Sigmoid colon (tissue), 6 donors: ENCODE measurements at regions not wholly inside any gene's neighbourhood (a gene's known extent, or its start where the extent isn't known, plus 50 kb on each side); places are given as distances from the start of the nearest gene placed in this dataset.

Experiments used
- DNase-seq: peaks from one replicate; pipeline ENCODE4 v3.0.0-alpha.2; 2019
- H3K27ac ChIP-seq, 4 donors: fragments of 200-600 bp; sonication (generic); one replicate each; pipeline ENCODE4 v1.5.1; 2016 to 2019; ENCODE audit warnings: mild to moderate bottlenecking in 1 of 4
- H3K27me3 ChIP-seq, 3 donors: fragments of 200-600 bp; sonication (generic); one replicate each; pipeline ENCODE4 v1.5.1; 2019; ENCODE audit warnings: mild to moderate bottlenecking in 1 of 3
- H3K36me3 ChIP-seq, 4 donors: fragments of 200-600 bp; sonication (generic); one replicate each; pipeline ENCODE4 v1.5.1; 2016 to 2019
- H3K4me1 ChIP-seq, 4 donors: fragments of 200-600 bp; sonication (generic); one replicate each; pipeline ENCODE4 v1.5.1; 2017 to 2019
- H3K4me3 ChIP-seq, 4 donors: fragments of 200-600 bp; sonication (generic); one replicate each; pipeline ENCODE4 v1.5.1; 2017 to 2019; ENCODE audit warnings: mild to moderate bottlenecking in 2 of 4, moderate library complexity in 1 of 4
- H3K9me3 ChIP-seq, 4 donors: fragments of 200-600 bp in 3 of 4; sonication (generic) in 3 of 4; one replicate each; pipeline versions ENCODE4 v1.5.1 to v1.6.1; 2013 to 2019
- CTCF ChIP-seq, 4 experiments: fragments of 450-650 bp in 3 of 4; fragments of 200-600 bp in 1 of 4; IDR thresholded peaks; one replicate each; pipeline ENCODE4 v1.5.1; 2016 to 2019; ENCODE audit warnings: antibody characterized with exemption in 4 of 4, mild to moderate bottlenecking in 3 of 4, moderate library complexity in 2 of 4
- EP300 ChIP-seq, 4 donors: sonication (generic); formaldehyde crosslinking; IDR thresholded peaks; one replicate each; pipeline ENCODE4 v1.6.1; 2017; ENCODE audit warnings: antibody characterized with exemption in 4 of 4
- POLR2A ChIP-seq, 2 donors: fragments of 450-650 bp; IDR thresholded peaks; one replicate each; pipeline ENCODE4 v1.6.1; 2016; ENCODE audit warnings: antibody characterized with exemption in 2 of 2, mild to moderate bottlenecking in 2 of 2, moderate library complexity in 2 of 2
- POLR2AphosphoS5 ChIP-seq, 4 donors: sonication (generic); formaldehyde crosslinking; IDR thresholded peaks; one replicate each; pipeline ENCODE4 v1.6.1; 2017; ENCODE audit warnings: antibody characterized with exemption in 4 of 4
- WGBS, 2 donors: extraction: QIAGEN DNeasy Blood & Tissue Kit; methylation state at CpG; one replicate each; pipeline ENCODE4 v1.1.7; 2013; 5-methylcytosine and 5-hydroxymethylcytosine counted together
- intact Hi-C: fragments of 100-400 bp; cut with DNase I; formaldehyde crosslinking; loops from one replicate; pipeline ENCODE4 v1.15.1; 2023
- donor health status: healthy with polysubstance abuse.
- donor health status: healthy.

- TF ChIP-seq POLR2A (IDR thresholded peaks at IDR 0.05) (no peak), POLR2AphosphoS5 (IDR thresholded peaks at IDR 0.05) (no peak), EP300 (IDR thresholded peaks at IDR 0.05) (no peak), CTCF (IDR thresholded peaks at IDR 0.05) (no peak)
- Histone ChIP-seq H3K36me3 (no peaks in the 10 kb centered on the region), H3K4me1 (no peaks in the 10 kb centered on the region), H3K27ac (no peak overlapping the region), H3K4me3 (no peak overlapping the region), H3K27me3 (no peaks in the 10 kb centered on the region), H3K9me3 (no peaks in the 10 kb centered on the region)
- WGBS, 2 donors, result 72 to 80% methylated on average over 2 of the region's 2 CpGs
- intact Hi-C loops, result no loop called here
- no peak for DNase-seq
Measured at GRCh38 chr10:6692103-6692502, 112.0 kb upstream of the PRKCQ start.

GRCh38 chr10:6689036-6689435, 109.0 kb upstream of the PRKCQ start:
- H3K4me3 ChIP-seq, result no peak overlapping the region
- WGBS, 2 donors, result 66 to 75% methylated on average over 5 of the region's 5 CpGs
- no peak overlapping the region for H3K27ac ChIP-seq
- no peaks in the 10 kb centered on the region for H3K27me3 ChIP-seq
- no peak for TF ChIP-seq EP300 (IDR thresholded peaks at IDR 0.05)
- no peak for TF ChIP-seq CTCF (IDR thresholded peaks at IDR 0.05)
- no peak for TF ChIP-seq POLR2AphosphoS5 (IDR thresholded peaks at IDR 0.05)
- no peak for TF ChIP-seq POLR2A (IDR thresholded peaks at IDR 0.05)
- no peaks in the 10 kb centered on the region for H3K9me3 ChIP-seq
- DNase-seq, result no peak
- H3K4me1 ChIP-seq, result no peaks in the 10 kb centered on the region
- H3K36me3 ChIP-seq, result no peaks in the 10 kb centered on the region
- intact Hi-C loops, result no loop called here

GRCh38 chr10:6680735-6681134, 100.7 kb upstream of the PRKCQ start:
- H3K27ac ChIP-seq, result no peak overlapping the region
- intact Hi-C loops, result no loop called here
- H3K4me3 ChIP-seq, result no peak overlapping the region
- no peaks in the 10 kb centered on the region for H3K27me3 ChIP-seq
- no peaks in the 10 kb centered on the region for H3K4me1 ChIP-seq
- WGBS, 2 donors, result 76 to 85% methylated on average over 6 of the region's 6 CpGs
- no peak for TF ChIP-seq POLR2A (IDR thresholded peaks at IDR 0.05)
- no peak for TF ChIP-seq CTCF (IDR thresholded peaks at IDR 0.05)
- no peak for TF ChIP-seq EP300 (IDR thresholded peaks at IDR 0.05)
- TF ChIP-seq POLR2AphosphoS5 (IDR thresholded peaks at IDR 0.05), result no peak
- H3K9me3 ChIP-seq, result no peaks in the 10 kb centered on the region
- no peak for DNase-seq
- no peaks in the 10 kb centered on the region for H3K36me3 ChIP-seq

- intact Hi-C loops, result loop anchor here (5.0 to 10.0 kb wide), 2 partner anchors 262 to 736 kb away; partner anchors contain the start of gene SFMBT2
Measured at GRCh38 chr10:6678956-6679355, 98.9 kb upstream of the PRKCQ start.

More at GRCh38 chr10:6678956-6679355, 98.9 kb upstream of the PRKCQ start:
- Histone ChIP-seq H3K4me3 (no peak overlapping the region), H3K4me1 (no peaks in the 10 kb centered on the region), H3K27me3 (peaks cover 0 to 4% (median 0%) of the 10 kb centered on the region in 3 donors), H3K27ac (no peak overlapping the region), H3K9me3 (no peaks in the 10 kb centered on the region), H3K36me3 (no peaks in the 10 kb centered on the region)
- TF ChIP-seq CTCF (IDR thresholded peaks at IDR 0.05) (no peak), POLR2A (IDR thresholded peaks at IDR 0.05) (no peak), EP300 (IDR thresholded peaks at IDR 0.05) (no peak), POLR2AphosphoS5 (IDR thresholded peaks at IDR 0.05) (no peak)
- DNase-seq, result no peak
